ENCODE measurements at regions not wholly inside any gene's neighbourhood (a gene's known extent, or its start where the extent isn't known, plus 50 kb on each side); places are given as distances from the start of the nearest gene placed in this dataset.

GRCh38 chr4:112927544-112927943 is 121.9 kb upstream of the ANK2 start:
- TF ChIP-seq CTCF (IDR thresholded peaks at IDR 0.05) (no peak), EZH2 (IDR thresholded peaks at IDR 0.05; ENCODE audit: borderline replicate concordance, insufficient read depth, low read depth, low read length, poor library complexity, severe bottlenecking) (no peak)

Data from B cell (primary cell).